ENCODE measurements at regions not wholly inside any gene's neighbourhood (a gene's known extent, or its start where the extent isn't known, plus 50 kb on each side); places are given as distances from the start of the nearest gene placed in this dataset.

DNA sequence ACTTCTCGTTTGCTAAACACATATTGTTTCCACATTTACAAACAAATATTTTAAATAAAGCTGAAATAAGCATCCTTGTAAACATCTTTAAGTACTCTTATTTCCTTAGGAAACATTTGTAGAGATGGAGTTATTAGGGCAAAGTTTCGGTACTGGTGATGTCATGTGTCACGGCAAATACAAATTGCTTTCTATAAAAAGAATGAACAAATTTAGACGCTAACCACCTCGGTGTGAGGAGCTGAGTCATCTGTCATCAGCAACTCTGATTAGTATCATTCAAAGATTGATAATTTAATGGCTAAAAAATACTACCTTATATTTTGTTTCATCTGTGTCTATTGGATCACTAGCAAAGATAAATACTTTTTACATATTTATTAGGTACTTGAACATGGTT lies 982.0 kb downstream of the VRK1 start:
- H2AFZ ChIP-seq (ENCODE audit: low read length), result no peak overlapping the region
- peaks cover 2% of the 10 kb centered on the region for H3K79me1 ChIP-seq (ENCODE audit: low read depth, low read length)
- no peak overlapping the region for H4K91ac ChIP-seq (ENCODE audit: low read depth, low read length, poor library complexity)
- H2AK5ac ChIP-seq (ENCODE audit: low read depth, low read length), result no peak overlapping the region
- H2BK5ac ChIP-seq (ENCODE audit: low read length), result no peak overlapping the region
- no peaks in the 10 kb centered on the region for H3K9me3 ChIP-seq (replicated peaks in 1 of 2; ENCODE audit: control insufficient read depth in 2 of 2, insufficient read depth in 1 of 2, low read depth in 1 of 2, low read length in 2 of 2)
- H3K36me3 ChIP-seq (replicated peaks in 1 of 2; ENCODE audit: control insufficient read depth in 2 of 2, insufficient read depth in 2 of 2, low read length in 2 of 2), result no peaks in the 10 kb centered on the region
- no peak overlapping the region for H2BK120ac ChIP-seq (ENCODE audit: low read depth, low read length)
- no peak overlapping the region for H4K8ac ChIP-seq (ENCODE audit: low read depth, low read length)
- H3K4me2 ChIP-seq (ENCODE audit: insufficient read depth, low read length, poor library complexity, severe bottlenecking), result no peak overlapping the region
- no peak overlapping the region for H3K4ac ChIP-seq (ENCODE audit: low read length)
- no peaks in the 10 kb centered on the region for H3K4me1 ChIP-seq (ENCODE audit: control insufficient read depth in 2 of 2, insufficient read depth in 1 of 2, low read depth in 1 of 2, low read length in 2 of 2)
- H3K14ac ChIP-seq (ENCODE audit: low read length), result no peak overlapping the region
- no peak overlapping the region for H3K27ac ChIP-seq (replicated peaks; ENCODE audit: low read length)
- 100% methylated on average over 1 of the region's 5 CpGs; no CpG with 5 or more reads in 1 of the 2 donors for WGBS, 2 donors (ENCODE audit: extremely low coverage in 2 of 2, insufficient read length in 2 of 2, insufficient replicate concordance in 1 of 2)
- no peak overlapping the region for H3K9ac ChIP-seq (ENCODE audit: low read depth, low read length, poor library complexity)
- no peak overlapping the region for H2BK15ac ChIP-seq (ENCODE audit: low read length)
- no peak overlapping the region for H3K18ac ChIP-seq (ENCODE audit: low read length)
- H2BK12ac ChIP-seq (ENCODE audit: low read length), result no peak overlapping the region
- H3K23ac ChIP-seq (ENCODE audit: low read depth, low read length, poor library complexity), result no peak overlapping the region
- no peak overlapping the region for H3K4me3 ChIP-seq (ENCODE audit: low read length in 2 of 2)
- H3K27me3 ChIP-seq (ENCODE audit: control insufficient read depth in 3 of 3, insufficient read depth in 3 of 3, low read depth in 1 of 3, low read length in 3 of 3), result no peaks in the 10 kb centered on the region
- no peak for DNase-seq (ENCODE audit: low spot score)

DNA sequence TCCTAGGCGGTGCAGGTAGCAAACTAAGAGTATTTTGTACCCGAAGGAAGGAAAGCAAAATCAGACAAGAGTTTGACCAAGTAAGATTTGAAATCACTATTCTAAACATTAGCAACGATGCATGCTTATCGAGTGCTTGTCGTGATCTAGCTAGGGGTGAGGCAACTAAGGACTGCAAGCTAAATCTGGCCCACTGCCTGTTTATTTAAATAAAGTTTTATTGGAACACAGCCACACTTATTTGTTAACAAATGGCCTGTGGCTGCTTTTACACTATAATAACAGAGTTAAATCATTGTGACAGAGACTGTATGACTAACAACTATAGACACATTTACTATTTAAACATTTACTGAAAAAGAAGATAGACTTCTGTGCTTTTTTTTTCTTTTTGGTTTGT lies 983.6 kb downstream of the VRK1 start:
- DNase-seq (ENCODE audit: low spot score), result no peak
- Histone ChIP-seq H3K79me1 (ENCODE audit: low read depth, low read length) (peaks cover 2% of the 10 kb centered on the region), H3K36me3 (replicated peaks in 1 of 2; ENCODE audit: control insufficient read depth in 2 of 2, insufficient read depth in 2 of 2, low read length in 2 of 2) (no peaks in the 10 kb centered on the region), H3K4me3 (ENCODE audit: low read length in 2 of 2) (no peak overlapping the region), H3K27ac (replicated peaks; ENCODE audit: low read length) (no peak overlapping the region), H2AFZ (ENCODE audit: low read length) (no peak overlapping the region), H2BK15ac (ENCODE audit: low read length) (no peak overlapping the region), H3K14ac (ENCODE audit: low read length) (no peak overlapping the region), H3K4me1 (ENCODE audit: control insufficient read depth in 2 of 2, insufficient read depth in 1 of 2, low read depth in 1 of 2, low read length in 2 of 2) (no peaks in the 10 kb centered on the region), H3K23ac (ENCODE audit: low read depth, low read length, poor library complexity) (no peak overlapping the region), H4K8ac (ENCODE audit: low read depth, low read length) (no peak overlapping the region), H3K9me3 (replicated peaks in 1 of 2; ENCODE audit: control insufficient read depth in 2 of 2, insufficient read depth in 1 of 2, low read depth in 1 of 2, low read length in 2 of 2) (no peaks in the 10 kb centered on the region), H2BK12ac (ENCODE audit: low read length) (no peak overlapping the region), H4K91ac (ENCODE audit: low read depth, low read length, poor library complexity) (no peak overlapping the region), H3K27me3 (ENCODE audit: control insufficient read depth in 3 of 3, insufficient read depth in 3 of 3, low read depth in 1 of 3, low read length in 3 of 3) (no peaks in the 10 kb centered on the region), H3K4ac (ENCODE audit: low read length) (no peak overlapping the region), H3K9ac (ENCODE audit: low read depth, low read length, poor library complexity) (no peak overlapping the region), H2BK120ac (ENCODE audit: low read depth, low read length) (no peak overlapping the region), H3K4me2 (ENCODE audit: insufficient read depth, low read length, poor library complexity, severe bottlenecking) (no peak overlapping the region), H3K18ac (ENCODE audit: low read length) (no peak overlapping the region), H2AK5ac (ENCODE audit: low read depth, low read length) (no peak overlapping the region), H2BK5ac (ENCODE audit: low read length) (no peak overlapping the region)
- WGBS, 2 donors (ENCODE audit: extremely low coverage in 2 of 2, insufficient read length in 2 of 2, insufficient replicate concordance in 1 of 2), result no CpG with 5 or more reads among the region's 5 CpGs

DNA sequence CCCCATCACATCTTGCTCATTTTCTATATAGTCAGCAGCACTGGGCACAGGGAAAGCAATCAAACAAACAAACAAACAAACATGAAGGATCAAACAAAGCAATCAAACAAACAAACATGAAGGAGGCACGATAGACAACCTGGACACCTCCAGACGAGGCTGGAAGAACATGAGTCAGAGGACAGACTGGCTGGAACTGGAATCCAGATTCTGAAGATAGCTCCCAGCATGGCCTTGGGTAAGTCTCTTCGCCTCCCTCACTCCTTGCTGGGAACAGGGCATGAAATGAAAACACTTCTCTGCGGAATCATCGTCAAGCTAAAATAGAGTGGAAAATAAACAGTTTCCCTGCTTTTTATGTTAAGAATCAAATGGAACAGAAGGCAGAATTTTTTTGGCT lies 984.8 kb downstream of the VRK1 start:
- Histone ChIP-seq H2BK15ac (ENCODE audit: low read length) (no peak overlapping the region), H3K9me3 (replicated peaks in 1 of 2; ENCODE audit: control insufficient read depth in 2 of 2, insufficient read depth in 1 of 2, low read depth in 1 of 2, low read length in 2 of 2) (no peaks in the 10 kb centered on the region), H3K4ac (ENCODE audit: low read length) (no peak overlapping the region), H2AFZ (ENCODE audit: low read length) (no peak overlapping the region), H3K18ac (ENCODE audit: low read length) (no peak overlapping the region), H2BK120ac (ENCODE audit: low read depth, low read length) (no peak overlapping the region), H2BK5ac (ENCODE audit: low read length) (no peak overlapping the region), H3K27ac (replicated peaks; ENCODE audit: low read length) (no peak overlapping the region), H3K79me1 (ENCODE audit: low read depth, low read length) (peaks cover 2% of the 10 kb centered on the region), H2AK5ac (ENCODE audit: low read depth, low read length) (no peak overlapping the region), H2BK12ac (ENCODE audit: low read length) (no peak overlapping the region), H3K36me3 (replicated peaks in 1 of 2; ENCODE audit: control insufficient read depth in 2 of 2, insufficient read depth in 2 of 2, low read length in 2 of 2) (no peaks in the 10 kb centered on the region), H3K23ac (ENCODE audit: low read depth, low read length, poor library complexity) (no peak overlapping the region), H3K14ac (ENCODE audit: low read length) (no peak overlapping the region), H4K91ac (ENCODE audit: low read depth, low read length, poor library complexity) (no peak overlapping the region), H3K4me1 (ENCODE audit: control insufficient read depth in 2 of 2, insufficient read depth in 1 of 2, low read depth in 1 of 2, low read length in 2 of 2) (no peaks in the 10 kb centered on the region), H3K9ac (ENCODE audit: low read depth, low read length, poor library complexity) (no peak overlapping the region), H3K27me3 (ENCODE audit: control insufficient read depth in 3 of 3, insufficient read depth in 3 of 3, low read depth in 1 of 3, low read length in 3 of 3) (no peaks in the 10 kb centered on the region), H4K8ac (ENCODE audit: low read depth, low read length) (no peak overlapping the region), H3K4me3 (ENCODE audit: low read length in 2 of 2) (no peak overlapping the region), H3K4me2 (ENCODE audit: insufficient read depth, low read length, poor library complexity, severe bottlenecking) (no peak overlapping the region)
- WGBS, 2 donors (ENCODE audit: extremely low coverage in 2 of 2, insufficient read length in 2 of 2, insufficient replicate concordance in 1 of 2), result no CpG with 5 or more reads among the region's 5 CpGs
- no peak for DNase-seq (ENCODE audit: low spot score)

DNA sequence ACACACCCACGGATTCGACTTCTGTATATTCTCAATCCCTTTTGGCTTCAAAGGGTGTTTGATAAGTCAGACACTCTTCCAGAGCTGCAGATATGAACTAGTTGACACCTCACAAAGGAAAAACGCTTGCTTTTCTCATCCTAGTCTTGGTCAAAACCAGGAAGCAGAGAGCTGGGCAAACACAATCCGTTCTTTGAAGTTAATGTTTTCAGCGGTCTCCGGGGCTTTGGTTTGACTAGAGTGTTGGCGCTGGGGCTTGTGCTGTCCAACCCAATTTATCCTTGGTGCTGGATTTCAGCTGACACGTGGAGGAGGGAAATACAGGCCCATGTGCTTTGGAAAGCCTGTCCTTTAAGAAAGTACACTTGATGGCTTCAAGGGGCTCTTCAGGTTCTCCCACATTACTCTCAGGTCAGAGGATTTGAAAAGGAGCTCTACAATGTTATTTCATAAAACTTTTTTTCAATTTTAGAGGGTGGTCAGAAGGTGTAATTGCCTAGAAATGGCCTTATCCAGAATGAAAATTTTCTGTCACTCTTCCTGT lies 985.8 kb downstream of the VRK1 start:
- no peaks in the 10 kb centered on the region for H3K4me1 ChIP-seq (ENCODE audit: control insufficient read depth in 2 of 2, insufficient read depth in 1 of 2, low read depth in 1 of 2, low read length in 2 of 2)
- no peak for DNase-seq (ENCODE audit: low spot score)
- no peak overlapping the region for H2BK12ac ChIP-seq (ENCODE audit: low read length)
- no peaks in the 10 kb centered on the region for H3K36me3 ChIP-seq (replicated peaks in 1 of 2; ENCODE audit: control insufficient read depth in 2 of 2, insufficient read depth in 2 of 2, low read length in 2 of 2)
- H3K27me3 ChIP-seq (ENCODE audit: control insufficient read depth in 3 of 3, insufficient read depth in 3 of 3, low read depth in 1 of 3, low read length in 3 of 3), result no peaks in the 10 kb centered on the region
- H2BK5ac ChIP-seq (ENCODE audit: low read length), result no peak overlapping the region
- H3K9ac ChIP-seq (ENCODE audit: low read depth, low read length, poor library complexity), result no peak overlapping the region
- H4K8ac ChIP-seq (ENCODE audit: low read depth, low read length), result no peak overlapping the region
- no peak overlapping the region for H3K4ac ChIP-seq (ENCODE audit: low read length)
- no peak overlapping the region for H3K4me3 ChIP-seq (ENCODE audit: low read length in 2 of 2)
- H3K27ac ChIP-seq (replicated peaks; ENCODE audit: low read length), result no peak overlapping the region
- H2AFZ ChIP-seq (ENCODE audit: low read length), result no peak overlapping the region
- no peak overlapping the region for H4K91ac ChIP-seq (ENCODE audit: low read depth, low read length, poor library complexity)
- H2AK5ac ChIP-seq (ENCODE audit: low read depth, low read length), result no peak overlapping the region
- H2BK15ac ChIP-seq (ENCODE audit: low read length), result no peak overlapping the region
- no peak overlapping the region for H3K14ac ChIP-seq (ENCODE audit: low read length)
- H3K23ac ChIP-seq (ENCODE audit: low read depth, low read length, poor library complexity), result no peak overlapping the region
- H3K79me1 ChIP-seq (ENCODE audit: low read depth, low read length), result peaks cover 2% of the 10 kb centered on the region
- H2BK120ac ChIP-seq (ENCODE audit: low read depth, low read length), result no peak overlapping the region
- no peaks in the 10 kb centered on the region for H3K9me3 ChIP-seq (replicated peaks in 1 of 2; ENCODE audit: control insufficient read depth in 2 of 2, insufficient read depth in 1 of 2, low read depth in 1 of 2, low read length in 2 of 2)
- no peak overlapping the region for H3K4me2 ChIP-seq (ENCODE audit: insufficient read depth, low read length, poor library complexity, severe bottlenecking)
- no peak overlapping the region for H3K18ac ChIP-seq (ENCODE audit: low read length)
- WGBS, 2 donors (ENCODE audit: extremely low coverage in 2 of 2, insufficient read length in 2 of 2, insufficient replicate concordance in 1 of 2), result no CpG with 5 or more reads among the region's 8 CpGs
